IMR-90 (cell line): ENCODE measurements at regions not wholly inside any gene's neighbourhood (a gene's known extent, or its start where the extent isn't known, plus 50 kb on each side); places are given as distances from the start of the nearest gene placed in this dataset.

Source experiments
- FOS ChIP-seq: fragments of 150-350 bp; IDR thresholded peaks from 2 replicates; pipeline ENCODE4 v1.6.1; 2016; ENCODE audit warnings: low read depth, low read length
- POLR2A ChIP-seq: IDR thresholded peaks from 2 replicates; pipeline ENCODE4 v1.6.1; 2012; ENCODE audit warnings: mild to moderate bottlenecking, low read depth, low read length
- RFX5 ChIP-seq: IDR thresholded peaks from 2 replicates; pipeline ENCODE4 v1.8.0; 2012; ENCODE audit warnings: low read depth, mild to moderate bottlenecking, low read length, moderate library complexity
- SMC3 ChIP-seq: fragments of 150-350 bp; IDR thresholded peaks from 2 replicates; pipeline ENCODE4 v1.6.1; 2016; ENCODE audit warnings: low read depth, mild to moderate bottlenecking, antibody characterized with exemption, low read length, moderate library complexity
- TF ChIP-seq, protein P1 (sequence below): conservative IDR thresholded peaks from 2 replicates; pipeline ENCODE4 v1.5.1; 2012; ENCODE audit warnings: mild to moderate bottlenecking, low read depth, low read length, improper control_type of control experiment
- TF ChIP-seq, protein P2 (sequence below): fragments of 150-350 bp; IDR thresholded peaks from 2 replicates; pipeline ENCODE4 v1.6.1; 2016; ENCODE audit warnings: low read depth, mild to moderate bottlenecking, low read length, moderate library complexity, borderline replicate concordance

DNA sequence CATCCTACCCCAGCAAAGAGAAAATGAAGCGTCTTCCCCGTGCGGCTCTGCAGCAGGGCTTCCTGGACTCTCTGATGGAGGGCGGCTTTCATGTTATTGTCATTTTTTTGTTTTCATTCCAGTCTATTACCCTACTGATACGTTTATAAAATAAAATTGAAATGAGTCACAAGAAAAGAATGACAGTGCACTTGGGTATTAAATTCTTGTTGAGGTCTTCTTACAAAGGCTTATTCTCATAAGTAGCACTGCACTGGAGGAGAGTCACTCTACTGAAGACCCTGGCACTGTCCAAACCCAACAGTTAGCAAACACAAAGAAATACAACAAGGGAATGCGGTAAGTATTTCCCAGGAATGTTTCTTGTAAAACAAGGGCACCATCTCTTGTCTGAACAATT is 379.3 kb downstream of the MAFB start:
- TF ChIP-seq, protein P1, sequence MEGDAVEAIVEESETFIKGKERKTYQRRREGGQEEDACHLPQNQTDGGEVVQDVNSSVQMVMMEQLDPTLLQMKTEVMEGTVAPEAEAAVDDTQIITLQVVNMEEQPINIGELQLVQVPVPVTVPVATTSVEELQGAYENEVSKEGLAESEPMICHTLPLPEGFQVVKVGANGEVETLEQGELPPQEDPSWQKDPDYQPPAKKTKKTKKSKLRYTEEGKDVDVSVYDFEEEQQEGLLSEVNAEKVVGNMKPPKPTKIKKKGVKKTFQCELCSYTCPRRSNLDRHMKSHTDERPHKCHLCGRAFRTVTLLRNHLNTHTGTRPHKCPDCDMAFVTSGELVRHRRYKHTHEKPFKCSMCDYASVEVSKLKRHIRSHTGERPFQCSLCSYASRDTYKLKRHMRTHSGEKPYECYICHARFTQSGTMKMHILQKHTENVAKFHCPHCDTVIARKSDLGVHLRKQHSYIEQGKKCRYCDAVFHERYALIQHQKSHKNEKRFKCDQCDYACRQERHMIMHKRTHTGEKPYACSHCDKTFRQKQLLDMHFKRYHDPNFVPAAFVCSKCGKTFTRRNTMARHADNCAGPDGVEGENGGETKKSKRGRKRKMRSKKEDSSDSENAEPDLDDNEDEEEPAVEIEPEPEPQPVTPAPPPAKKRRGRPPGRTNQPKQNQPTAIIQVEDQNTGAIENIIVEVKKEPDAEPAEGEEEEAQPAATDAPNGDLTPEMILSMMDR = no peak
- TF ChIP-seq SMC3 (no peak), POLR2A (no peak), RFX5 (no peak), FOS (no peak)
- TF ChIP-seq, protein P2, sequence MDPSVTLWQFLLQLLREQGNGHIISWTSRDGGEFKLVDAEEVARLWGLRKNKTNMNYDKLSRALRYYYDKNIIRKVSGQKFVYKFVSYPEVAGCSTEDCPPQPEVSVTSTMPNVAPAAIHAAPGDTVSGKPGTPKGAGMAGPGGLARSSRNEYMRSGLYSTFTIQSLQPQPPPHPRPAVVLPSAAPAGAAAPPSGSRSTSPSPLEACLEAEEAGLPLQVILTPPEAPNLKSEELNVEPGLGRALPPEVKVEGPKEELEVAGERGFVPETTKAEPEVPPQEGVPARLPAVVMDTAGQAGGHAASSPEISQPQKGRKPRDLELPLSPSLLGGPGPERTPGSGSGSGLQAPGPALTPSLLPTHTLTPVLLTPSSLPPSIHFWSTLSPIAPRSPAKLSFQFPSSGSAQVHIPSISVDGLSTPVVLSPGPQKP = no peak
